Stimulated activated naive CD4-positive, alpha-beta T cell (primary cell): ENCODE measurements at regions not wholly inside any gene's neighbourhood (a gene's known extent, or its start where the extent isn't known, plus 50 kb on each side); places are given as distances from the start of the nearest gene placed in this dataset.
A peak's percentile ranks its signal among the peaks of the same experiment; 100 is the strongest.

Experiments
- DNase-seq, 6 experiments: peaks; one replicate each; lab custom pipeline; 2025; lab: John Stamatoyannopoulos, UW

- no peak for DNase-seq
Observed at GRCh38 chr20:20877079-20877478, 164.6 kb upstream of the RALGAPA2 start.

GRCh38 chr20:20875716-20876115 is 163.3 kb upstream of the RALGAPA2 start:
- DNase-seq = no peak

- no peak for DNase-seq
Observed at GRCh38 chr20:20872428-20872827, 160.0 kb upstream of the RALGAPA2 start.

GRCh38 chr20:20869161-20869775 is 156.8 kb upstream of the RALGAPA2 start:
- DNase-seq = no peak

GRCh38 chr20:20864351-20865096 is 152.1 kb upstream of the RALGAPA2 start:
- DNase-seq = no peak

- DNase-seq = peak; percentile 43 to 80 (median 68)
Observed at GRCh38 chr20:20860078-20860806, 147.8 kb upstream of the RALGAPA2 start.

- DNase-seq = no peak
Observed at GRCh38 chr20:20859510-20859909, 147.1 kb upstream of the RALGAPA2 start.

- DNase-seq = no peak
Observed at GRCh38 chr20:20856956-20857355, 144.5 kb upstream of the RALGAPA2 start.

- no peak for DNase-seq
Observed at GRCh38 chr20:20856306-20856705, 143.9 kb upstream of the RALGAPA2 start.

- no peak for DNase-seq
Observed at GRCh38 chr20:20851385-20851784, 138.9 kb upstream of the RALGAPA2 start.

GRCh38 chr20:20850407-20850806 is 138.0 kb upstream of the RALGAPA2 start:
- no peak for DNase-seq

- DNase-seq = no peak
Observed at GRCh38 chr20:20849161-20849560, 136.7 kb upstream of the RALGAPA2 start.

- no peak for DNase-seq
Observed at GRCh38 chr20:20847814-20848213, 135.4 kb upstream of the RALGAPA2 start.

- DNase-seq = no peak
Observed at GRCh38 chr20:20843982-20844381, 131.5 kb upstream of the RALGAPA2 start.

GRCh38 chr20:20839771-20840170 is 127.3 kb upstream of the RALGAPA2 start:
- DNase-seq = no peak

- peak in 3 of 6 experiments; percentile 6 to 14 (median 11) for DNase-seq
Observed at GRCh38 chr20:20837574-20838021, 125.2 kb upstream of the RALGAPA2 start.

- DNase-seq = no peak
Observed at GRCh38 chr20:20836836-20837235, 124.4 kb upstream of the RALGAPA2 start.

- DNase-seq = no peak
Observed at GRCh38 chr20:20835897-20836296, 123.5 kb upstream of the RALGAPA2 start.

GRCh38 chr20:20834008-20834407 is 121.6 kb upstream of the RALGAPA2 start:
- no peak for DNase-seq

GRCh38 chr20:20832715-20833114 is 120.3 kb upstream of the RALGAPA2 start:
- DNase-seq = no peak

GRCh38 chr20:20831794-20832193 is 119.3 kb upstream of the RALGAPA2 start:
- no peak for DNase-seq

- DNase-seq = no peak
Observed at GRCh38 chr20:20829681-20830080, 117.2 kb upstream of the RALGAPA2 start.
